NCI-H146 (cell line): ENCODE measurements at regions not wholly inside any gene's neighbourhood (a gene's known extent, or its start where the extent isn't known, plus 50 kb on each side); places are given as distances from the start of the nearest gene placed in this dataset.

Experiments used
- DNase-seq: peaks from one replicate; lab custom pipeline; 2025; lab: John Stamatoyannopoulos, UW

- DNase-seq, result no peak
Observed at GRCh38 chr9:104028827-104029226, 65.3 kb upstream of the SMC2 start.
